Stomach (tissue), 8 donors: ENCODE measurements at regions not wholly inside any gene's neighbourhood (a gene's known extent, or its start where the extent isn't known, plus 50 kb on each side); places are given as distances from the start of the nearest gene placed in this dataset.

Experiments
- DNase-seq, 2 donors: peaks; one replicate each; pipeline versions ENCODE4 v3.0.0 to v3.0.0-alpha.2; 2013 to 2019
- H3K27ac ChIP-seq, 5 donors: fragments of 200-600 bp in 4 of 5; sonication (generic) in 4 of 5; one replicate each; pipeline ENCODE4 v1.5.1; 2013 to 2019; ENCODE audit warnings: mild to moderate bottlenecking in 1 of 5, moderate library complexity in 1 of 5
- H3K27me3 ChIP-seq, 3 donors: fragments of 200-600 bp; sonication (generic); one replicate each; pipeline ENCODE4 v1.5.1; 2017 to 2019; ENCODE audit warnings: mixed run types in 1 of 3
- H3K36me3 ChIP-seq, 4 donors: fragments of 200-600 bp; sonication (generic); 1 replicate in 3 of 4; 2 replicates in 1 of 4; pipeline ENCODE4 v1.5.1; 2016 to 2019
- H3K4me1 ChIP-seq, 4 donors: fragments of 200-600 bp; sonication (generic); one replicate each; pipeline ENCODE4 v1.5.1; 2016 to 2019
- H3K4me3 ChIP-seq, 4 donors: fragments of 200-600 bp; sonication (generic) in 3 of 4; one replicate each; pipeline ENCODE4 v1.5.1; 2016 to 2019; ENCODE audit warnings: mild to moderate bottlenecking in 1 of 4
- H3K9me3 ChIP-seq, 4 donors: fragments of 200-600 bp; sonication (generic); one replicate each; pipeline ENCODE4 v1.5.1; 2016 to 2019
- CTCF ChIP-seq, 7 experiments: fragments of 450-650 bp in 4 of 7; fragments of 200-600 bp in 3 of 7; sonication (generic) in 3 of 7; IDR thresholded peaks; one replicate each; pipeline ENCODE4 v1.5.1; 2016 to 2019; ENCODE audit warnings: antibody characterized with exemption in 7 of 7, control low read depth in 2 of 7, mild to moderate bottlenecking in 1 of 7
- EP300 ChIP-seq: sonication (generic); formaldehyde crosslinking; IDR thresholded peaks from one replicate; pipeline ENCODE4 v1.6.1; 2017; ENCODE audit warnings: antibody characterized with exemption
- POLR2A ChIP-seq, 4 donors: fragments of 450-650 bp; IDR thresholded peaks; one replicate each; pipeline ENCODE4 v1.6.1; 2016; ENCODE audit warnings: antibody characterized with exemption in 4 of 4, control low read depth in 2 of 4, mild to moderate bottlenecking in 1 of 4, moderate library complexity in 1 of 4
- POLR2AphosphoS5 ChIP-seq, 3 donors: sonication (generic); formaldehyde crosslinking; IDR thresholded peaks; one replicate each; pipeline ENCODE4 v1.6.1; 2016; ENCODE audit warnings: antibody characterized with exemption in 3 of 3
- WGBS, 5 donors: extraction: QIAGEN DNeasy Blood & Tissue Kit in 3 of 5; methylation state at CpG; one replicate each; pipeline versions ENCODE4 v1.1.5 to v1.1.7; 2013 to 2018; 5-methylcytosine and 5-hydroxymethylcytosine counted together
- intact Hi-C: fragments of 100-400 bp; cut with DNase I; formaldehyde crosslinking; loops from one replicate; pipeline ENCODE4 v1.15.1; 2023; ENCODE audit warnings: low total_unique reads
- donor health status: healthy with polysubstance abuse.
- donor health status: Bipolar disorder and iron deficiency.
- donor health status: healthy.

GRCh38 chr21:22260274-22260673, 1262.1 kb downstream of the NCAM2 start:
- 85 to 88% (median 87%) methylated on average over 2 of the region's 2 CpGs for WGBS, 5 donors
- Histone ChIP-seq H3K27me3 (no peaks in the 10 kb centered on the region), H3K4me1 (no peaks in the 10 kb centered on the region), H3K4me3 (no peak overlapping the region), H3K9me3 (no peaks in the 10 kb centered on the region), H3K36me3 (no peaks in the 10 kb centered on the region), H3K27ac (no peak overlapping the region)
- DNase-seq = no peak
- intact Hi-C loops = no loop called here
- no peak for TF ChIP-seq POLR2AphosphoS5 (IDR thresholded peaks at IDR 0.05)
- no peak for TF ChIP-seq CTCF (IDR thresholded peaks at IDR 0.05)
- TF ChIP-seq EP300 = no peak
- no peak for TF ChIP-seq POLR2A (IDR thresholded peaks at IDR 0.05)

GRCh38 chr21:22263890-22264289, 1265.7 kb downstream of the NCAM2 start:
- Histone ChIP-seq H3K27ac (no peak overlapping the region), H3K4me1 (no peaks in the 10 kb centered on the region), H3K27me3 (no peaks in the 10 kb centered on the region), H3K9me3 (peaks cover 0 to 11% (median 0%) of the 10 kb centered on the region in 4 donors), H3K4me3 (no peak overlapping the region), H3K36me3 (no peaks in the 10 kb centered on the region)
- TF ChIP-seq POLR2A (IDR thresholded peaks at IDR 0.05) (no peak), POLR2AphosphoS5 (IDR thresholded peaks at IDR 0.05) (no peak), EP300 (no peak), CTCF (IDR thresholded peaks at IDR 0.05) (no peak)
- 91 to 96% (median 93%) methylated on average over 8 of the region's 8 CpGs for WGBS, 5 donors
- DNase-seq = no peak
- intact Hi-C loops = no loop called here

- no peaks in the 10 kb centered on the region for H3K4me1 ChIP-seq
- no peaks in the 10 kb centered on the region for H3K9me3 ChIP-seq
- no peaks in the 10 kb centered on the region for H3K27me3 ChIP-seq
- H3K4me3 ChIP-seq = no peak overlapping the region
- no peak for TF ChIP-seq EP300
- TF ChIP-seq CTCF (IDR thresholded peaks at IDR 0.05) = no peak
- TF ChIP-seq POLR2AphosphoS5 (IDR thresholded peaks at IDR 0.05) = no peak
- no peak for TF ChIP-seq POLR2A (IDR thresholded peaks at IDR 0.05)
- no peak for DNase-seq
- intact Hi-C loops = no loop called here
- WGBS, 5 donors = 71 to 91% (median 78%) methylated on average over 2 of the region's 2 CpGs
- no peaks in the 10 kb centered on the region for H3K36me3 ChIP-seq
- H3K27ac ChIP-seq = no peak overlapping the region
Measured at GRCh38 chr21:22277341-22277740, 1279.1 kb downstream of the NCAM2 start.

- intact Hi-C loops = no loop called here
- Histone ChIP-seq H3K36me3 (no peaks in the 10 kb centered on the region), H3K9me3 (no peaks in the 10 kb centered on the region), H3K4me1 (no peaks in the 10 kb centered on the region), H3K27ac (no peak overlapping the region), H3K4me3 (no peak overlapping the region), H3K27me3 (no peaks in the 10 kb centered on the region)
- DNase-seq = no peak
- WGBS, 5 donors = 26 to 67% (median 45%) methylated on average over 2 of the region's 2 CpGs
- TF ChIP-seq POLR2A (IDR thresholded peaks at IDR 0.05) (no peak), POLR2AphosphoS5 (IDR thresholded peaks at IDR 0.05) (no peak), CTCF (IDR thresholded peaks at IDR 0.05) (no peak), EP300 (no peak)
Measured at GRCh38 chr21:22278366-22278765, 1280.2 kb downstream of the NCAM2 start.
